Mesothelial cell of epicardium (in vitro differentiated cells): ENCODE measurements at regions not wholly inside any gene's neighbourhood (a gene's known extent, or its start where the extent isn't known, plus 50 kb on each side); places are given as distances from the start of the nearest gene placed in this dataset.

Source experiments
- DNase-seq, 2 experiments: peaks; one replicate each; pipeline ENCODE4 v3.0.0; 2021; ENCODE audit warnings: low spot score in 2 of 2; ENCODE audit not compliant: unreplicated experiment in 2 of 2
- H3K27ac Mint-ChIP-seq: 2 replicates; pipeline ENCODE4 v1.8.0; 2021; ENCODE audit warnings: mixed read lengths
- H3K27me3 Mint-ChIP-seq: 2 replicates; pipeline ENCODE4 v1.8.0; 2021; ENCODE audit warnings: low read depth, mixed read lengths
- H3K36me3 Mint-ChIP-seq: 2 replicates; pipeline ENCODE4 v1.8.0; 2021; ENCODE audit warnings: mixed read lengths
- H3K4me1 Mint-ChIP-seq: 2 replicates; pipeline ENCODE4 v1.8.0; 2021; ENCODE audit warnings: mixed read lengths
- H3K4me3 Mint-ChIP-seq: 2 replicates; pipeline ENCODE4 v1.8.0; 2021; ENCODE audit warnings: mild to moderate bottlenecking, moderate library complexity, mixed read lengths
- H3K9me3 Mint-ChIP-seq: 2 replicates; pipeline ENCODE4 v1.8.0; 2021; ENCODE audit warnings: mixed read lengths
- TF ChIP-seq, protein P1 (sequence below): fragments of 200-600 bp; sonication (generic); IDR thresholded peaks from one replicate; pipeline ENCODE4 v1.5.0; 2021; ENCODE audit warnings: antibody characterized with exemption; ENCODE audit not compliant: unreplicated experiment

DNA sequence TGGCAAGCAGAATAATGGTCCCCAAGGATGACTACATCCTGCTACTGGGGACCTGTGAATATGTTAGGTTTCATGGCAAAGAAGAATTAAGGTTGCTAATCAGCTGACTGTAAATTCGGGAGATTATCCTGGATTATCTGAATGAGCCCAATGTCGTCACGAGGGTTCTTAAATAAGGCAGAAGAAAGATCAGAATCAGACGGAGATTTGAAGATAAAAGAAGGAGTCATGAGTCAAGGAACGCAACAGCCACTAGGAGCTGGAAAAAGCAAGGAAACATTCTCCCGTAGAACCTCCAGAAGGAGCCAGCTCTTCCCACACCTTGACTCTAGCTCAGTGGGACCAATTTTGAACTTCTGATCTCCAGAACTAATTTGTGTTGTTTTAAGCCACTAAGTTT lies 82.9 kb upstream of the APBB1IP start:
- Mint-ChIP-seq H3K36me3 (no peaks in the 10 kb centered on the region), H3K4me3 (no peak overlapping the region), H3K9me3 (peaks cover 9% of the 10 kb centered on the region), H3K27me3 (peaks cover 5% of the 10 kb centered on the region), H3K27ac (no peak overlapping the region), H3K4me1 (peaks cover 12% of the 10 kb centered on the region)
- no peak for DNase-seq
- TF ChIP-seq, protein P1, sequence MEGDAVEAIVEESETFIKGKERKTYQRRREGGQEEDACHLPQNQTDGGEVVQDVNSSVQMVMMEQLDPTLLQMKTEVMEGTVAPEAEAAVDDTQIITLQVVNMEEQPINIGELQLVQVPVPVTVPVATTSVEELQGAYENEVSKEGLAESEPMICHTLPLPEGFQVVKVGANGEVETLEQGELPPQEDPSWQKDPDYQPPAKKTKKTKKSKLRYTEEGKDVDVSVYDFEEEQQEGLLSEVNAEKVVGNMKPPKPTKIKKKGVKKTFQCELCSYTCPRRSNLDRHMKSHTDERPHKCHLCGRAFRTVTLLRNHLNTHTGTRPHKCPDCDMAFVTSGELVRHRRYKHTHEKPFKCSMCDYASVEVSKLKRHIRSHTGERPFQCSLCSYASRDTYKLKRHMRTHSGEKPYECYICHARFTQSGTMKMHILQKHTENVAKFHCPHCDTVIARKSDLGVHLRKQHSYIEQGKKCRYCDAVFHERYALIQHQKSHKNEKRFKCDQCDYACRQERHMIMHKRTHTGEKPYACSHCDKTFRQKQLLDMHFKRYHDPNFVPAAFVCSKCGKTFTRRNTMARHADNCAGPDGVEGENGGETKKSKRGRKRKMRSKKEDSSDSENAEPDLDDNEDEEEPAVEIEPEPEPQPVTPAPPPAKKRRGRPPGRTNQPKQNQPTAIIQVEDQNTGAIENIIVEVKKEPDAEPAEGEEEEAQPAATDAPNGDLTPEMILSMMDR, result no peak

DNA sequence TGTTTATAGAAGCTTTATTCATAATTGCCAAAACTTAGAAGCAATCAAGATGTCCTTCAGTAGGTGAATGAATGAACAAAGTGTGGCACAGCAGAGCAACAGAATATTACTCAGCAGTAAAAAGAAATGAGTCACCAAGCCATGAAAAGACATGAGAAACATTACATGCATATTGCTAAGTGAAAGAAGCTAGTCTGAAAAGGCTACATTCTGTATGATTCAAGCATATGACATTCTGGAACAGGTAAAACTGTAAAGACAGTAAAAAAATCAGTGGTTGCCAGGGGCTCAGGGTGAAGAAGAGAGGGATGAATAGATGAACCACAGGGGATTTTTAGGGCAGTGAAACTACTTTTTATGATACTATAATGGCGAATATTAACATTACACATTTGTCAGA lies 80.9 kb upstream of the APBB1IP start:
- no peaks in the 10 kb centered on the region for H3K36me3 Mint-ChIP-seq
- H3K4me1 Mint-ChIP-seq, result peaks cover 28% of the 10 kb centered on the region
- H3K9me3 Mint-ChIP-seq, result peaks cover 8% of the 10 kb centered on the region
- no peak overlapping the region for H3K4me3 Mint-ChIP-seq
- no peak for DNase-seq
- TF ChIP-seq, protein P1, result no peak
- H3K27me3 Mint-ChIP-seq, result peaks cover 5% of the 10 kb centered on the region
- no peak overlapping the region for H3K27ac Mint-ChIP-seq

DNA sequence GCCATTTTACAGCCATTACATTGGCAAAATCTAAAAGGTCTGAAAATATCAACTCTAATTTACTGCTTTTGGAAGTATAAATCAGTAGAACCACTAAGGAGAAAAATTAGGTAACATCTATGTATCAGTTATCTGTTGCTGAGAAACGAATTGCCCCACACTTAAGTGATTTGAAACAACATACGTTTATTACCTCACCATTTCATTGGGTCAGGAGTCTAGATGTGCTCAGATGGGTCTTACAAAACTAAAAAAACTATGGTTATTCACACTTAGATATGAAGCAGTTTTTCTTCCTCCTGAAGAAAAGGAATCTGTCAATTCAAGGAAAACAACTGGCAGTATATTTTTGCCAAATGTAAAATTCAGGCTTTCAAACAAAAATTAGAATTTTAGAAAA lies 80.1 kb upstream of the APBB1IP start:
- H3K27ac Mint-ChIP-seq, result no peak overlapping the region
- H3K27me3 Mint-ChIP-seq, result peaks cover 5% of the 10 kb centered on the region
- TF ChIP-seq, protein P1, result no peak
- no peaks in the 10 kb centered on the region for H3K36me3 Mint-ChIP-seq
- no peak overlapping the region for H3K4me3 Mint-ChIP-seq
- peaks cover 28% of the 10 kb centered on the region for H3K4me1 Mint-ChIP-seq
- H3K9me3 Mint-ChIP-seq, result peaks cover 8% of the 10 kb centered on the region
- DNase-seq, result no peak

DNA sequence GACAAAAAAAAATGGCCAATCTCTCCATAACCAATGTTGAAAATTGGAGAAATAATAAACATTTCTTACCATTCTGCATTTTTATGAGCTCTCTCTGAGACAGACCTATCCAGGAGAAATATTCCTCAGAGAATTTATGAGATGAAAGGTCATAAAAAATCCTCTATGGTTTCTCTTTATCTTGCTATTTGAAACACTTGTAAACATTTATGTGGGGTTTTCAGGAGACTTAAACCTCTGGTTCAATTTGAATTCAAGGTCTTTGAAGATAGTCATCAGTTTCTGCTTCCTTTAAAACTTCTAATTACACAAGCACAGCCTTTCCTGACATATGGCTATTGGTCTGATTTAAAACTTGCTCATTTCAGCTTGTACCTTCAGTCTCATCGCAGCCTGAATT lies 78.5 kb upstream of the APBB1IP start:
- Mint-ChIP-seq H3K27ac (no peak overlapping the region), H3K27me3 (peaks cover 5% of the 10 kb centered on the region), H3K36me3 (no peaks in the 10 kb centered on the region), H3K4me3 (no peak overlapping the region), H3K4me1 (peaks cover 28% of the 10 kb centered on the region), H3K9me3 (peaks cover 5% of the 10 kb centered on the region)
- TF ChIP-seq, protein P1, result no peak
- no peak for DNase-seq

DNA sequence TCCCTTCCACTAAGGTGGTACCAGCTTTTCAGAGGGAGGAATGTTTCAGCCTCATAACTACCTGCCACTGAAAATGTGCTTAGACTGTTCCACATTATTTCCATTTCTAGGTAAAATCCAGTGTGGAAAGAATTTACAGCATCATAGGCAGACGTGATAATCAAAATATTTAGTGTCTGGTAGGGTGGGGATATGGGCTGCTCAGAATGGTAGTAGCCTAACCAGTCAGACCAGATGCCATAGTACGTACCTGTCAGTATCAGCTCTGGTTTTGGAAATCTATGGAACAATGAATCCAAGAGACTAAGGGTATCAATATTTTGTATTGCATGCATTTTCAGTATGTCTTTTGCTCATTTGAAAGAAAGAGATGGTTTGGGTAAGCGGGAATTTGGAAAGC lies 76.8 kb upstream of the APBB1IP start:
- Mint-ChIP-seq H3K36me3 (no peaks in the 10 kb centered on the region), H3K27ac (peak overlapping the region; percentile 87), H3K27me3 (peaks cover 5% of the 10 kb centered on the region), H3K4me3 (no peak overlapping the region), H3K9me3 (peaks cover 5% of the 10 kb centered on the region), H3K4me1 (peaks cover 28% of the 10 kb centered on the region)
- TF ChIP-seq, protein P1, result no peak
- no peak for DNase-seq

DNA sequence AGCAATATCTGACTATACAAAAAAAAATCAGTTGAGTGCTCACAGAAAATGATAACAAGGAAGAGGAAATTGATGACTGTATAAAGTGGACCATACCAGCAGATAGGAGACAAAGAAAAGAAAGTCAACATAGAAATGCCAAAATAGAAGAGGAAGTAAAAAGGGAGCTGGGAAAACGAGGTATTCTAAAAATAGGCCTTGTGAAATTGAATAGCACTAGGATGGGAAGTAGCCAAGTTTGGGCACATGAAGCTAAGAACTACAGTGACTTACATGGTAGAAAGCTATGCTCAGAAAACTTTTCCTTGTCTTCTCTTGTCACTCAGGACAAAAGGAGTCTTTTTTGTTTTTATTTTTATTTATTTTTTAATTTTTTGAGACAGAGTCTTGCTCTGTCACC lies 76.2 kb upstream of the APBB1IP start:
- H3K4me3 Mint-ChIP-seq, result no peak overlapping the region
- DNase-seq, result no peak
- H3K4me1 Mint-ChIP-seq, result peaks cover 28% of the 10 kb centered on the region
- TF ChIP-seq, protein P1, result no peak
- H3K27me3 Mint-ChIP-seq, result peaks cover 5% of the 10 kb centered on the region
- H3K9me3 Mint-ChIP-seq, result peaks cover 5% of the 10 kb centered on the region
- H3K27ac Mint-ChIP-seq, result peak overlapping the region; percentile 87
- H3K36me3 Mint-ChIP-seq, result no peaks in the 10 kb centered on the region
